ENCODE measurements at regions not wholly inside any gene's neighbourhood (a gene's known extent, or its start where the extent isn't known, plus 50 kb on each side); places are given as distances from the start of the nearest gene placed in this dataset.

DNA sequence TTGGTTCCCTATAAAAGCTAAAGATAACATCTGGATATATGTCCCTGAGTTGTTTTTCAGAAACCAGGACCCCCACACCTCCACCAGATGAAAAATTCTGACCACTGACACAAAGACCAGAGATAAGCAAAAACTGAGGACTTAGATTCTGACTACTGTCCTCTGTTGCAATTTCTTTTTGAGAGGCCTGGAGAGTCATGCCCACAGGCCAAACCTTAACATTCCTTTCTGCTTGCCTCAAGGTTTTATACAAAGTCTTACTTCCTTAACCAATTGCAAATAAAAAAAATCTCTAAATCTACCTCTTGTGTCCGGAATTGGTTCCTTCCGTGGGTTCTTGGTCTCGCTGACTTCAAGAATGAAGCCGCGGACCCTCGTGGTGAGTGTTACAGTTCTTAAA lies 228.5 kb downstream of the ABCC12 start:
- TF ChIP-seq, protein P1, sequence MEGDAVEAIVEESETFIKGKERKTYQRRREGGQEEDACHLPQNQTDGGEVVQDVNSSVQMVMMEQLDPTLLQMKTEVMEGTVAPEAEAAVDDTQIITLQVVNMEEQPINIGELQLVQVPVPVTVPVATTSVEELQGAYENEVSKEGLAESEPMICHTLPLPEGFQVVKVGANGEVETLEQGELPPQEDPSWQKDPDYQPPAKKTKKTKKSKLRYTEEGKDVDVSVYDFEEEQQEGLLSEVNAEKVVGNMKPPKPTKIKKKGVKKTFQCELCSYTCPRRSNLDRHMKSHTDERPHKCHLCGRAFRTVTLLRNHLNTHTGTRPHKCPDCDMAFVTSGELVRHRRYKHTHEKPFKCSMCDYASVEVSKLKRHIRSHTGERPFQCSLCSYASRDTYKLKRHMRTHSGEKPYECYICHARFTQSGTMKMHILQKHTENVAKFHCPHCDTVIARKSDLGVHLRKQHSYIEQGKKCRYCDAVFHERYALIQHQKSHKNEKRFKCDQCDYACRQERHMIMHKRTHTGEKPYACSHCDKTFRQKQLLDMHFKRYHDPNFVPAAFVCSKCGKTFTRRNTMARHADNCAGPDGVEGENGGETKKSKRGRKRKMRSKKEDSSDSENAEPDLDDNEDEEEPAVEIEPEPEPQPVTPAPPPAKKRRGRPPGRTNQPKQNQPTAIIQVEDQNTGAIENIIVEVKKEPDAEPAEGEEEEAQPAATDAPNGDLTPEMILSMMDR (IDR thresholded peaks at IDR 0.05) = no peak
- TF ChIP-seq POLR2A (IDR thresholded peaks at IDR 0.05) = no peak
